Heart left ventricle (tissue), 16 donors: ENCODE measurements at regions not wholly inside any gene's neighbourhood (a gene's known extent, or its start where the extent isn't known, plus 50 kb on each side); places are given as distances from the start of the nearest gene placed in this dataset.

ENCODE experiments used
- ATAC-seq, 4 donors: fragments of 200-7000 bp; cut with Tn5 transposase; one replicate each; pipeline ENCODE4 v1.9.1; 2020 to 2022; ENCODE audit warnings: moderate library complexity in 4 of 4, mild to moderate bottlenecking in 3 of 4, moderate number of reproducible peaks in 1 of 4
- DNase-seq, 5 donors: peaks; one replicate each; pipeline ENCODE4 v3.0.0-alpha.2; 2020
- H3K27ac ChIP-seq, 12 donors: fragments of 200-600 bp; sonication (generic) in 4 of 12; one replicate each; pipeline versions ENCODE4 v1.5.0 to v1.8.0; 2016 to 2022; ENCODE audit warnings: mild to moderate bottlenecking in 2 of 12
- H3K27me3 ChIP-seq, 9 donors: fragments of 200-600 bp; sonication (generic) in 2 of 9; one replicate each; pipeline versions ENCODE4 v1.5.1 to v1.8.0; 2016 to 2022; ENCODE audit warnings: mild to moderate bottlenecking in 3 of 9
- H3K36me3 ChIP-seq, 9 donors: fragments of 200-600 bp; sonication (generic) in 2 of 9; one replicate each; pipeline versions ENCODE4 v1.5.0 to v1.8.0; 2018 to 2022; ENCODE audit warnings: mild to moderate bottlenecking in 2 of 9
- H3K4me1 ChIP-seq, 12 donors: fragments of 200-600 bp; sonication (generic) in 4 of 12; one replicate each; pipeline versions ENCODE4 v1.5.0 to v1.8.0; 2016 to 2022; ENCODE audit warnings: mild to moderate bottlenecking in 3 of 12
- H3K4me3 ChIP-seq, 12 donors: fragments of 200-600 bp; sonication (generic) in 4 of 12; one replicate each; pipeline versions ENCODE4 v1.5.0 to v1.8.0; 2017 to 2022; ENCODE audit warnings: mild to moderate bottlenecking in 9 of 12, moderate library complexity in 4 of 12
- H3K9me3 ChIP-seq, 12 donors: fragments of 200-600 bp; sonication (generic) in 4 of 12; one replicate each; pipeline versions ENCODE4 v1.5.0 to v1.8.0; 2016 to 2022; ENCODE audit warnings: mild to moderate bottlenecking in 1 of 12
- POLR2A ChIP-seq, 2 donors: fragments of 450-650 bp; IDR thresholded peaks; one replicate each; pipeline ENCODE4 v1.6.1; 2017; ENCODE audit warnings: antibody characterized with exemption in 2 of 2, mild to moderate bottlenecking in 2 of 2, moderate library complexity in 2 of 2
- WGBS, 4 donors: extraction: QIAGEN DNeasy Blood & Tissue Kit in 2 of 4; methylation state at CpG; one replicate each; pipeline versions ENCODE4 v1.1.5 to v1.1.7; 2013 to 2018; 5-methylcytosine and 5-hydroxymethylcytosine counted together
- intact Hi-C, 10 donors: fragments of 100-400 bp; cut with DNase I; formaldehyde crosslinking; loops; one replicate each; pipeline versions ENCODE4 v1.11.1 to v1.14.2; 2022
- TF ChIP-seq, protein P1 (sequence below), 12 donors: fragments of 200-600 bp; sonication (generic) in 4 of 12; IDR thresholded peaks; one replicate each; pipeline versions ENCODE4 v1.5.0 to v1.8.0; 2018 to 2022; ENCODE audit warnings: antibody characterized with exemption in 12 of 12, mild to moderate bottlenecking in 5 of 12
- donor health status: ischemic (EF 13 %, LVEDD 7.1; RV severe dilation, severe dysfunction).
- donor health status: healthy with polysubstance abuse.
- donor health status: DM: no; HTN: yes; CAD: no.
- donor health status: DM: no; HTN: no; CAD: no.
- donor health status: ischemic (EF 25% LVEDD 6.9; RV normal size, moderate dysfunction).
- donor health status: ischemic (EF 25% LVEDD 5.7; RV mildly dilated, moderate dysfunction).
- donor health status: healthy.
- donor health status: DM: yes; HTN: yes; CAD: no.
- donor health status: ischemic (EF 35%, LVEDD 5.7; RV mildly dilated, moderate dysfunction).
- donor health status: nonischemic (EF 11% LVEDD 7.7; RV severe dilation, severe dysfunction).
- donor health status: DM: yes; HTN: yes; CAD: no.
- donor health status: PGD.
- donor health status: ischemic (EF 29% LVEDD 5.4; RV normal size, mild dysfunction).
- donor health status: nonischemic (EF 23%, LVEDD 6.1; RV moderate dilation, normal function).

DNA sequence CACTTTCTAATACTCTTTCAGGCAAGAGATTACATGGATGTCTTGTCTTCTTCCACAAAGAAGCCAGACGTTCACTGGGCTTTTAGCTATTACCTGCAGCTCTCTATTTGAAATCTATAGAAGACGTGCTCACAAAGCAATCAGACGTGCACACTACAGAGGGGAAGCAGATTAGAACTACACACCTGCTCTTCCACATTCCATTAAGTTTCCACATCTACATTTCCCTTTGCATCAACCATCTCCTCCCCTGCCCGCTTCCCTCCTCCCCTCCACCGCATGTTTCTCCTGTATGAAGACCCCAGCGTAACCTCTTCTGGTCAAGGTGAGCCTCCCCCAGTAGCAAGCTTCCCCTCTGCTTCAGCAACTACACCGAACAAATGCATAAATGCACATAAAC, 119.8 kb downstream of the DHX15 start:
- peaks cover 0 to 24% (median 0%) of the 10 kb centered on the region in 9 donors for H3K27me3 ChIP-seq
- H3K36me3 ChIP-seq: no peaks in the 10 kb centered on the region
- 86 to 90% (median 87%) methylated on average over 7 of the region's 7 CpGs for WGBS, 4 donors
- H3K4me1 ChIP-seq: peaks cover 0 to 7% (median 0%) of the 10 kb centered on the region in 12 donors
- DNase-seq (no peak), ATAC-seq (no peak)
- intact Hi-C loops: no loop called here
- H3K4me3 ChIP-seq: no peak overlapping the region
- no peak overlapping the region for H3K27ac ChIP-seq
- TF ChIP-seq, protein P1, sequence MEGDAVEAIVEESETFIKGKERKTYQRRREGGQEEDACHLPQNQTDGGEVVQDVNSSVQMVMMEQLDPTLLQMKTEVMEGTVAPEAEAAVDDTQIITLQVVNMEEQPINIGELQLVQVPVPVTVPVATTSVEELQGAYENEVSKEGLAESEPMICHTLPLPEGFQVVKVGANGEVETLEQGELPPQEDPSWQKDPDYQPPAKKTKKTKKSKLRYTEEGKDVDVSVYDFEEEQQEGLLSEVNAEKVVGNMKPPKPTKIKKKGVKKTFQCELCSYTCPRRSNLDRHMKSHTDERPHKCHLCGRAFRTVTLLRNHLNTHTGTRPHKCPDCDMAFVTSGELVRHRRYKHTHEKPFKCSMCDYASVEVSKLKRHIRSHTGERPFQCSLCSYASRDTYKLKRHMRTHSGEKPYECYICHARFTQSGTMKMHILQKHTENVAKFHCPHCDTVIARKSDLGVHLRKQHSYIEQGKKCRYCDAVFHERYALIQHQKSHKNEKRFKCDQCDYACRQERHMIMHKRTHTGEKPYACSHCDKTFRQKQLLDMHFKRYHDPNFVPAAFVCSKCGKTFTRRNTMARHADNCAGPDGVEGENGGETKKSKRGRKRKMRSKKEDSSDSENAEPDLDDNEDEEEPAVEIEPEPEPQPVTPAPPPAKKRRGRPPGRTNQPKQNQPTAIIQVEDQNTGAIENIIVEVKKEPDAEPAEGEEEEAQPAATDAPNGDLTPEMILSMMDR (IDR thresholded peaks at IDR 0.05): no peak
- no peak for TF ChIP-seq POLR2A (IDR thresholded peaks at IDR 0.05)
- H3K9me3 ChIP-seq: no peaks in the 10 kb centered on the region

DNA sequence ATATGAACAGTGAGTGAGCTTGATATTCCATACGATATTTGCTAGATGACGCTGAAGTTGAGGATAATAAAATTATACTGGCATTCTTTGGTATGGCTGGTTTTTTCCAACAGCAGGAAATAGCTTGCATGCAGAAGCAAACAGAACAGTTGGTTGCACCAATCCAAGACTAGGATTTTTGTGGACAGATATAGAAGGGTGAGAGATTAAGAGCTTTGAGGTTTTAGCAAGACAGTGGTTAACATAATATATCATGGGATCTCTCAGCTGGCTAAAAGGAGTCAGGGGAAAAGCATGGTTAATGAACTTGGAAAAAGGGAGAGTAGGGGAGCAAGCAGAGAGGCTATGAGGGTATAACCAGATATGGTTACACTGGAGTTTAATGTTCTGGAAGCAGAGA, 127.9 kb downstream of the DHX15 start:
- no peaks in the 10 kb centered on the region for H3K36me3 ChIP-seq
- no peak for TF ChIP-seq POLR2A (IDR thresholded peaks at IDR 0.05)
- TF ChIP-seq, protein P1 (IDR thresholded peaks at IDR 0.05): no peak
- no peak overlapping the region for H3K27ac ChIP-seq
- H3K9me3 ChIP-seq: no peaks in the 10 kb centered on the region
- intact Hi-C loops: no loop called here
- no peaks in the 10 kb centered on the region for H3K27me3 ChIP-seq
- no peaks in the 10 kb centered on the region for H3K4me1 ChIP-seq
- H3K4me3 ChIP-seq: no peak overlapping the region
- ATAC-seq (no peak), DNase-seq (no peak)
- WGBS, 4 donors: 88 to 95% (median 92%) methylated on average over 2 of the region's 2 CpGs

DNA sequence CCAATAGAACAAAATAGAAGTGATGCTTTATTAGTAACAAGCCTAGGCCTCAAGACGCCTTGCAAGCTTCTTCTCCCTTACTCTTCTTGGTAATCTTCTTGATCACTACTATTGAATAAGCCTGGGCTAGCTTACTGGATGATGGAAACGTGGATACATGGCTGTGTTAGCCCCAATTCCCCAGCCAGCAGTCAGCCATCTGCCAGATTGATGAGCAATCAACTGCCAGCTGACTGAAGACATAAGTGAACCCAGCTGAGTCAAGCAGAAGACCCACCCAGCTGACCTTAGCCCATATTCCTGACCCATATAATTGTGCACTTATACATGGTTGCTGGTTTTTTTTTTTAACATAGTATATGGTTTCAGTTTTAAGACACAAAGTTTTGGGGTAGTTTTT, 130.4 kb downstream of the DHX15 start:
- no peak for TF ChIP-seq POLR2A (IDR thresholded peaks at IDR 0.05)
- TF ChIP-seq, protein P1 (IDR thresholded peaks at IDR 0.05): no peak
- H3K4me1 ChIP-seq: no peaks in the 10 kb centered on the region
- H3K4me3 ChIP-seq: no peak overlapping the region
- intact Hi-C loops: no loop called here
- H3K27ac ChIP-seq: no peak overlapping the region
- H3K36me3 ChIP-seq: no peaks in the 10 kb centered on the region
- peaks cover 0 to 3% (median 0%) of the 10 kb centered on the region in 9 donors for H3K27me3 ChIP-seq
- no peaks in the 10 kb centered on the region for H3K9me3 ChIP-seq
- ATAC-seq (no peak), DNase-seq (no peak)
- 63 to 76% (median 69%) methylated on average over 2 of the region's 2 CpGs for WGBS, 4 donors

DNA sequence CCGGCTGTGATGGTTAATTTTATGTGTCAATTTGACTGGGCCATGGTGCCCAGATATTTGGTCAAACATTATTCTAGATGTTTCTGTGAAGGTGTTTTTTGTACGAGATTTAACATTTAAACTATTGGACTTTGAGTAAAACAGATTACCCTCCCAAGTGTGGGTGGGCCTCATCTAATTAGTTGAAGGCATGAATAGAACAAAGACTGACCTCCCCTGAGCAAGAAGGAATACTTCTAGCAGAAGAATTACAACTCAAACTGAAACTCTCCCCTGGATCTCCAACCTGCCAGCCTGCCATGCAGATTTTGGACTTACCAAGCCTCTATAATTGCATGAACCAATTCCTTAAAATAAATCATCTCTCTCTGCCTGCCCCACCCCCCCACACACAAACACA, 132.5 kb downstream of the DHX15 start:
- 88 to 94% (median 94%) methylated on average over 2 of the region's 2 CpGs for WGBS, 4 donors
- Histone ChIP-seq H3K27me3 (peaks cover 0 to 3% (median 0%) of the 10 kb centered on the region in 9 donors), H3K36me3 (no peaks in the 10 kb centered on the region), H3K9me3 (no peaks in the 10 kb centered on the region), H3K27ac (no peak overlapping the region), H3K4me1 (no peaks in the 10 kb centered on the region), H3K4me3 (no peak overlapping the region)
- DNase-seq: no peak
- no peak for ATAC-seq
- intact Hi-C loops: no loop called here
- TF ChIP-seq, protein P1 (IDR thresholded peaks at IDR 0.05): no peak
- no peak for TF ChIP-seq POLR2A (IDR thresholded peaks at IDR 0.05)
